K562 (cell line): ENCODE measurements at regions not wholly inside any gene's neighbourhood (a gene's known extent, or its start where the extent isn't known, plus 50 kb on each side); places are given as distances from the start of the nearest gene placed in this dataset.

Experiments
- ATAC-seq: fragments of 200-7000 bp; cut with Tn5 transposase; 3 replicates; pipeline ENCODE4 v1.9.1; 2020; ENCODE audit warnings: moderate library complexity
- BruUV-seq: library from RNA; stranded (reverse); fragments of 400-500 nt; replicated peaks from 2 replicates; lab custom pipeline; 2021; lab: Mats Ljungman, UMichigan
- CTCF ChIA-PET: fragments of 300-600 bp; formaldehyde crosslinking; extraction: SDS; loops from one replicate; lab custom pipeline; 2021; ENCODE audit warnings: low intra/inter-chr PET ratio; lab: Yijun Ruan, JAX
- POLR2A ChIA-PET: fragments of 300-600, 350-650 bp; sonication (Branson Sonifier 250); formaldehyde crosslinking; extraction: SDS; loops from one replicate; lab custom pipeline; 2021; ENCODE audit warnings: antibody characterized with exemption, inconsistent platforms; lab: Yijun Ruan, JAX
- DNase-seq, 4 experiments: peaks; one replicate each; pipeline versions ENCODE4 v3.0.0 to v3.0.0-alpha.2; 2011 to 2018; ENCODE audit warnings: low spot score in 3 of 4, mixed read lengths in 3 of 4; ENCODE audit errors: extremely low read depth in 1 of 4
- FAIRE-seq: peaks from 2 replicates; lab custom pipeline; 2011; peaks lifted over from hg19 to GRCh38; lab: Jason Lieb, UNC
- H2AFZ ChIP-seq: 2 replicates; pipeline ENCODE4 v1.6.0; 2011; ENCODE audit warnings: low read depth, low read length, control low read depth, inconsistent platforms
- H3K27ac ChIP-seq: fragments of 200-600 bp; 3 replicates; pipeline ENCODE4 v1.8.0; 2011; ENCODE audit warnings: low read depth, mild to moderate bottlenecking, control low read depth, inconsistent platforms, low read length, moderate library complexity, mixed read lengths; ENCODE audit errors: extremely low read depth
- H3K27me3 ChIP-seq, 2 experiments: fragments of 300-600 bp in 1 of 2; 2 replicates in 1 of 2; 3 replicates in 1 of 2; pipeline versions ENCODE4 v1.6.0 to v1.8.0; 2011; ENCODE audit warnings: inconsistent platforms in 2 of 2, low read length in 2 of 2, mild to moderate bottlenecking in 1 of 2, mixed read lengths in 1 of 2, moderate library complexity in 1 of 2; ENCODE audit not compliant: control insufficient read depth in 2 of 2, insufficient read depth in 2 of 2
- H3K36me3 ChIP-seq: fragments of 300-600 bp; 3 replicates; pipeline ENCODE4 v1.8.0; 2011; ENCODE audit warnings: mild to moderate bottlenecking, low read length, inconsistent platforms; ENCODE audit not compliant: control insufficient read depth, insufficient read depth
- H3K4me1 ChIP-seq, 2 experiments: fragments of 200-600 bp in 1 of 2; replicated peaks in 1 of 2; 2 replicates in 1 of 2; 3 replicates in 1 of 2; pipeline versions ENCODE4 v1.5.1 to v1.8.0; 2011; ENCODE audit warnings: inconsistent platforms in 2 of 2, low read length in 2 of 2, mild to moderate bottlenecking in 1 of 2, mixed read lengths in 1 of 2, moderate library complexity in 1 of 2; ENCODE audit not compliant: control insufficient read depth in 2 of 2, insufficient read depth in 2 of 2
- H3K4me2 ChIP-seq: 2 replicates; pipeline ENCODE4 v1.6.1; 2011; ENCODE audit warnings: low read length, control low read depth, inconsistent platforms, mixed read lengths; ENCODE audit not compliant: insufficient read depth
- H3K4me3 ChIP-seq: fragments of 200-600 bp; sonication (generic), shearing (Covaris generic); 2 replicates; pipeline ENCODE4 v1.5.1; 2016; ENCODE audit warnings: control low read depth, inconsistent platforms
- H3K79me2 ChIP-seq: fragments of 200-600 bp; 3 replicates; pipeline ENCODE4 v1.8.0; 2011; ENCODE audit warnings: low read length, inconsistent platforms; ENCODE audit not compliant: control insufficient read depth, insufficient read depth
- H3K9ac ChIP-seq, 2 experiments: 2 replicates each; pipeline versions ENCODE4 v1.6.0 to v1.6.1; 2011; ENCODE audit warnings: low read depth in 2 of 2, low read length in 2 of 2, control low read depth in 1 of 2, inconsistent platforms in 1 of 2, mild to moderate bottlenecking in 1 of 2, mixed read lengths in 1 of 2; ENCODE audit not compliant: insufficient read depth in 1 of 2
- H3K9me1 ChIP-seq: one replicate; pipeline ENCODE4 v1.6.0; 2011; ENCODE audit warnings: inconsistent platforms, mild to moderate bottlenecking, low read length, moderate library complexity; ENCODE audit not compliant: control insufficient read depth, insufficient read depth
- H3K9me3 ChIP-seq: replicated peaks from 2 replicates; pipeline ENCODE4 v1.5.1; 2011; ENCODE audit warnings: low read depth, low read length, inconsistent platforms; ENCODE audit not compliant: control insufficient read depth, insufficient read depth
- H4K20me1 ChIP-seq: replicated peaks from 2 replicates; pipeline ENCODE4 v1.6.1; 2011; ENCODE audit warnings: low read length, inconsistent platforms, mixed read lengths; ENCODE audit not compliant: control insufficient read depth, insufficient read depth
- BRD9 ChIP-seq: fragments of 450-650 bp; IDR thresholded peaks from 2 replicates; pipeline ENCODE4 v1.6.1; 2018; ENCODE audit warnings: low read depth; ENCODE audit not compliant: partially characterized antibody
- FOS ChIP-seq: IDR thresholded peaks from 3 replicates; pipeline ENCODE4 v1.6.1; 2011; ENCODE audit not compliant: insufficient read length; ENCODE audit errors: extremely low read depth
- FOXJ2 ChIP-seq: fragments of 200-800 bp; sonication (Bioruptor generic); IDR thresholded peaks from 2 replicates; pipeline ENCODE4 v1.6.1; 2016; ENCODE audit warnings: missing genetic modification characterization, missing compliant biosample characterization
- HOXB6 ChIP-seq: fragments of 250-450 bp; sonication (Bioruptor Pico); IDR thresholded peaks from 2 replicates; pipeline ENCODE4 v1.5.1; 2022; ENCODE audit warnings: mild to moderate bottlenecking, borderline replicate concordance
- LCOR ChIP-seq: sonication (generic); formaldehyde crosslinking; IDR thresholded peaks from 2 replicates; pipeline ENCODE4 v1.8.0; 2022; ENCODE audit warnings: mild to moderate bottlenecking, missing genetic modification reagents
- MYBL2 ChIP-seq, 2 experiments: fragments of 450-650 bp in 1 of 2; sonication (generic) in 1 of 2; formaldehyde crosslinking in 1 of 2; IDR thresholded peaks; 2 replicates each; pipeline versions ENCODE4 v1.6.1 to v1.8.1; 2017 to 2022; ENCODE audit warnings: borderline replicate concordance in 1 of 2, inconsistent platforms in 1 of 2, low read depth in 1 of 2, mild to moderate bottlenecking in 1 of 2, missing genetic modification reagents in 1 of 2, moderate library complexity in 1 of 2
- POLR2A ChIP-seq: fragments of 450-650 bp; conservative IDR thresholded peaks from 2 replicates; pipeline ENCODE4 v1.6.1; 2016
- PTRF ChIP-seq: fragments of 450-650 bp; IDR thresholded peaks from 2 replicates; pipeline ENCODE4 v1.6.1; 2016; ENCODE audit warnings: mild to moderate bottlenecking, missing genetic modification characterization, missing compliant biosample characterization
- RCOR1 ChIP-seq, 2 experiments: IDR thresholded peaks; 2 replicates each; pipeline ENCODE4 v1.6.1; 2012; ENCODE audit warnings: low read depth in 2 of 2, low read length in 2 of 2, borderline replicate concordance in 1 of 2, improper control_type of control experiment in 1 of 2
- TBL1XR1 ChIP-seq, 2 experiments: IDR thresholded peaks; 2 replicates each; pipeline ENCODE4 v1.6.1; 2012; ENCODE audit warnings: improper control_type of control experiment in 2 of 2, low read length in 2 of 2, mild to moderate bottlenecking in 1 of 2
- ZBTB49 ChIP-seq: sonication (generic); formaldehyde crosslinking; IDR thresholded peaks from 2 replicates; pipeline ENCODE4 v1.8.0; 2022; ENCODE audit warnings: missing genetic modification reagents, mild to moderate bottlenecking, borderline replicate concordance
- ZFP1 ChIP-seq: fragments of 450-650 bp; formaldehyde crosslinking; IDR thresholded peaks from 2 replicates; pipeline ENCODE4 v1.4.0; 2020; ENCODE audit warnings: mild to moderate bottlenecking, mixed read lengths
- ZMIZ1 ChIP-seq, 2 experiments: fragments of 150-350 bp in 1 of 2; IDR thresholded peaks; 2 replicates each; pipeline ENCODE4 v1.6.1; 2012 to 2016; ENCODE audit warnings: low read depth in 2 of 2, low read length in 2 of 2, mild to moderate bottlenecking in 1 of 2, moderate library complexity in 1 of 2
- ZNF253 ChIP-seq: fragments of 250-450 bp; sonication (Bioruptor Pico); conservative IDR thresholded peaks from 2 replicates; pipeline ENCODE4 v1.6.1; 2021; ENCODE audit warnings: mild to moderate bottlenecking
- ZNF311 ChIP-seq: fragments of 250-450 bp; sonication (Bioruptor Pico); IDR thresholded peaks from 2 replicates; pipeline ENCODE4 v1.4.0; 2020; ENCODE audit warnings: mild to moderate bottlenecking, moderate library complexity
- ZNF436 ChIP-seq: fragments of 250-450, 450-650 bp; sonication (Bioruptor Pico); formaldehyde crosslinking; IDR thresholded peaks from 2 replicates; pipeline ENCODE4 v1.7.0; 2020; ENCODE audit warnings: mild to moderate bottlenecking
- ZNF830 ChIP-seq: fragments of 250-450 bp; sonication (Bioruptor Pico); IDR thresholded peaks from 2 replicates; pipeline ENCODE4 v1.5.0; 2021; ENCODE audit warnings: mild to moderate bottlenecking
- WGBS: fragments of 100-300 bp; shearing (Covaris generic); methylation state at CpG from one replicate; pipeline ENCODE4 v1.1.6; 2016; ENCODE audit warnings: low coverage, mixed read lengths; ENCODE audit not compliant: insufficient coverage; ENCODE audit errors: missing lambda C conversion rate; 5-methylcytosine and 5-hydroxymethylcytosine counted together
- in situ Hi-C: fragments of 300-500 bp; cut with MboI; formaldehyde crosslinking; loops from 4 replicates; pipeline ENCODE4 v1.15.0; 2018; ENCODE audit warnings: inconsistent platforms, mixed read lengths
- intact Hi-C: fragments of 100-400 bp; cut with micrococcal nuclease; formaldehyde crosslinking; loops from 2 replicates; pipeline ENCODE4 v1.14.2; 2022
- TF ChIP-seq, protein P1 (sequence below), 2 experiments: fragments of 450-650 bp; IDR thresholded peaks; 2 replicates each; pipeline ENCODE4 v1.6.1; 2016

GRCh38 chr4:57494821-57495220 lies 384.6 kb upstream of the IGFBP7 start:
- H3K4me1 ChIP-seq = no peaks in the 10 kb centered on the region
- H3K27ac ChIP-seq = no peak overlapping the region
- H3K9me3 ChIP-seq = no peaks in the 10 kb centered on the region
- no peaks in the 10 kb centered on the region for H3K36me3 ChIP-seq
- H3K9me1 ChIP-seq = no peaks in the 10 kb centered on the region
- FAIRE-seq = no peak
- POLR2A ChIA-PET = no interaction called here
- H2AFZ ChIP-seq = no peak overlapping the region
- H4K20me1 ChIP-seq = no peaks in the 10 kb centered on the region
- WGBS = 0% methylated on average over 4 of the region's 4 CpGs
- intact Hi-C loops = no loop called here
- H3K4me3 ChIP-seq = no peak overlapping the region
- H3K79me2 ChIP-seq = no peaks in the 10 kb centered on the region
- CTCF ChIA-PET = no interaction called here
- in situ Hi-C loops = no loop called here
- H3K27me3 ChIP-seq = no peaks in the 10 kb centered on the region
- DNase-seq = no peak
- no peak overlapping the region for H3K9ac ChIP-seq
- H3K4me2 ChIP-seq = no peak overlapping the region
- BruUV-seq = no TSS peak
- ATAC-seq = no peak
- no peak for TF ChIP-seq FOS
- TF ChIP-seq FOXJ2 (tag) = no peak
- no peak for TF ChIP-seq ZNF253 (CRISPR knock-in tag)
- TF ChIP-seq HOXB6 = no peak
- TF ChIP-seq POLR2A = no peak
- no peak for TF ChIP-seq ZMIZ1 (IDR thresholded peaks at IDR 0.05; ENCODE audit: low read depth in 2 of 2, low read length in 2 of 2)
- TF ChIP-seq ZNF830 (CRISPR knock-in tag) = no peak
- no peak for TF ChIP-seq ZNF436 (CRISPR knock-in tag)
- TF ChIP-seq ZFP1 (CRISPR knock-in tag) = no peak
- no peak for TF ChIP-seq LCOR
- TF ChIP-seq PTRF (tag) = no peak
- TF ChIP-seq MYBL2 (IDR thresholded peaks at IDR 0.05; ENCODE audit: low read depth) = no peak
- TF ChIP-seq MYBL2 (CRISPR knock-in tag; IDR thresholded peaks at IDR 0.05; ENCODE audit: borderline replicate concordance) = no peak
- TF ChIP-seq TBL1XR1 (IDR thresholded peaks at IDR 0.05; ENCODE audit: low read length in 2 of 2) = no peak
- TF ChIP-seq, protein P1, sequence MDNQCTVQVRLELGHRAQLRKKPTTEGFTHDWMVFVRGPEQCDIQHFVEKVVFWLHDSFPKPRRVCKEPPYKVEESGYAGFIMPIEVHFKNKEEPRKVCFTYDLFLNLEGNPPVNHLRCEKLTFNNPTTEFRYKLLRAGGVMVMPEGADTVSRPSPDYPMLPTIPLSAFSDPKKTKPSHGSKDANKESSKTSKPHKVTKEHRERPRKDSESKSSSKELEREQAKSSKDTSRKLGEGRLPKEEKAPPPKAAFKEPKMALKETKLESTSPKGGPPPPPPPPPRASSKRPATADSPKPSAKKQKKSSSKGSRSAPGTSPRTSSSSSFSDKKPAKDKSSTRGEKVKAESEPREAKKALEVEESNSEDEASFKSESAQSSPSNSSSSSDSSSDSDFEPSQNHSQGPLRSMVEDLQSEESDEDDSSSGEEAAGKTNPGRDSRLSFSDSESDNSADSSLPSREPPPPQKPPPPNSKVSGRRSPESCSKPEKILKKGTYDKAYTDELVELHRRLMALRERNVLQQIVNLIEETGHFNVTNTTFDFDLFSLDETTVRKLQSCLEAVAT (IDR thresholded peaks at IDR 0.05) = no peak
- TF ChIP-seq BRD9 = no peak
- no peak for TF ChIP-seq ZNF311 (CRISPR knock-in tag)
- TF ChIP-seq ZBTB49 (CRISPR knock-in tag) = no peak
- TF ChIP-seq RCOR1 (IDR thresholded peaks at IDR 0.05; ENCODE audit: borderline replicate concordance in 1 of 2, low read depth in 2 of 2, low read length in 2 of 2) = no peak
